Neural cell (in vitro differentiated cells): ENCODE measurements at regions not wholly inside any gene's neighbourhood (a gene's known extent, or its start where the extent isn't known, plus 50 kb on each side); places are given as distances from the start of the nearest gene placed in this dataset.

Experiments used
- H2AFZ ChIP-seq: fragments of 200-600, 300-800 bp; sonication (generic), shearing (Covaris generic); 2 replicates; pipeline ENCODE4 v1.6.0; 2014; ENCODE audit warnings: low read depth, mild to moderate bottlenecking, antibody characterized with exemption, low read length, moderate library complexity
- H3F3A ChIP-seq: fragments of 200-600 bp; shearing (Covaris generic); 2 replicates; pipeline ENCODE4 v1.6.1; 2016; ENCODE audit warnings: mild to moderate bottlenecking, moderate library complexity, mixed read lengths, antibody characterized with exemption, low read length; ENCODE audit not compliant: insufficient read depth, poor library complexity, severe bottlenecking
- H3K27ac ChIP-seq: fragments of 200-600, 300-800 bp; sonication (generic), shearing (Covaris generic); 2 replicates; pipeline ENCODE4 v1.5.1; 2014; ENCODE audit warnings: mild to moderate bottlenecking, low read length, moderate library complexity
- H3K27me3 ChIP-seq: fragments of 300-800, 200-600 bp; sonication (generic), shearing (Covaris generic); 2 replicates; pipeline ENCODE4 v1.6.0; 2014; ENCODE audit warnings: mild to moderate bottlenecking, low read depth, low read length, moderate library complexity; ENCODE audit not compliant: insufficient read depth
- H3K36me3 ChIP-seq: fragments of 300-800, 200-600 bp; sonication (generic), shearing (Covaris generic); 2 replicates; pipeline ENCODE4 v1.5.1; 2014; ENCODE audit warnings: mild to moderate bottlenecking, antibody characterized with exemption, low read length, moderate library complexity; ENCODE audit not compliant: insufficient read depth
- H3K4me2 ChIP-seq: fragments of 300-800, 200-600 bp; sonication (generic), shearing (Covaris generic); 2 replicates; pipeline ENCODE4 v1.6.0; 2014; ENCODE audit warnings: mild to moderate bottlenecking, low read length
- H3K4me3 ChIP-seq: fragments of 300-800, 200-600 bp; sonication (generic), shearing (Covaris generic); 2 replicates; pipeline ENCODE4 v1.5.1; 2014; ENCODE audit warnings: mild to moderate bottlenecking, low read length, moderate library complexity
- H3K79me2 ChIP-seq: fragments of 200-600 bp; shearing (Covaris generic); replicated peaks from 2 replicates; pipeline ENCODE4 v1.6.0; 2014; ENCODE audit warnings: mild to moderate bottlenecking, low read length, moderate library complexity; ENCODE audit not compliant: insufficient read depth
- H3K9ac ChIP-seq: fragments of 300-800, 200-600 bp; sonication (generic), shearing (Covaris generic); 2 replicates; pipeline ENCODE4 v1.6.1; 2016; ENCODE audit warnings: mild to moderate bottlenecking, low read length, mixed read lengths
- H3K9me2 ChIP-seq: fragments of 200-600 bp; shearing (Covaris generic); 2 replicates; pipeline ENCODE4 v1.6.1; 2016; ENCODE audit warnings: mild to moderate bottlenecking, low read length, mixed read lengths; ENCODE audit not compliant: insufficient read depth
- H3K9me3 ChIP-seq: fragments of 200-600, 300-800 bp; sonication (generic), shearing (Covaris generic); 2 replicates; pipeline ENCODE4 v1.6.1; 2016; ENCODE audit warnings: mild to moderate bottlenecking, mixed run types, low read length, moderate library complexity, mixed read lengths
- H4K20me1 ChIP-seq: fragments of 200-600 bp; shearing (Covaris generic); 2 replicates; pipeline ENCODE4 v1.6.1; 2016; ENCODE audit warnings: mild to moderate bottlenecking, mixed run types; ENCODE audit not compliant: insufficient read depth
- CTCF ChIP-seq: fragments of 450-650 bp; IDR thresholded peaks from 2 replicates; pipeline ENCODE4 v1.5.1; 2014; ENCODE audit warnings: antibody characterized with exemption, mild to moderate bottlenecking, moderate library complexity; ENCODE audit not compliant: poor library complexity, severe bottlenecking
- EP300 ChIP-seq: fragments of 450-650 bp; conservative IDR thresholded peaks from 2 replicates; pipeline ENCODE4 v1.6.1; 2014; ENCODE audit warnings: antibody characterized with exemption, mild to moderate bottlenecking, moderate library complexity; ENCODE audit not compliant: poor library complexity, severe bottlenecking
- MXI1 ChIP-seq: fragments of 450-650 bp; conservative IDR thresholded peaks from 2 replicates; pipeline ENCODE4 v1.6.1; 2014; ENCODE audit warnings: antibody characterized with exemption, mild to moderate bottlenecking; ENCODE audit not compliant: poor library complexity, severe bottlenecking
- POLR2AphosphoS5 ChIP-seq: IDR thresholded peaks from 2 replicates; pipeline ENCODE4 v1.6.1; 2012
- RAD21 ChIP-seq: fragments of 450-650 bp; conservative IDR thresholded peaks from 2 replicates; pipeline ENCODE4 v1.6.1; 2014; ENCODE audit warnings: antibody characterized with exemption, mild to moderate bottlenecking, moderate library complexity
- REST ChIP-seq: IDR thresholded peaks from 2 replicates; pipeline ENCODE4 v1.6.1; 2012; ENCODE audit warnings: borderline replicate concordance
- SMC3 ChIP-seq: fragments of 450-650 bp; conservative IDR thresholded peaks from 2 replicates; pipeline ENCODE4 v1.6.1; 2014; ENCODE audit warnings: antibody characterized with exemption, mild to moderate bottlenecking, moderate library complexity; ENCODE audit not compliant: poor library complexity
- TAF1 ChIP-seq: IDR thresholded peaks from 2 replicates; pipeline ENCODE4 v1.6.1; 2012; ENCODE audit warnings: low read depth

- TF ChIP-seq MXI1 (no peak), RAD21 (no peak), SMC3 (no peak), POLR2AphosphoS5 (no peak), REST (no peak), EP300 (no peak), TAF1 (no peak), CTCF (no peak)
- Histone ChIP-seq H3K4me2 (no peak overlapping the region), H3K27me3 (no peaks in the 10 kb centered on the region)
Observed at GRCh38 chr3:107220538-107220937, 156.7 kb upstream of the CCDC54 start.

GRCh38 chr3:107221856-107222255 is 155.4 kb upstream of the CCDC54 start:
- Histone ChIP-seq H3K79me2 (no peaks in the 10 kb centered on the region), H4K20me1 (no peaks in the 10 kb centered on the region), H3K27me3 (no peaks in the 10 kb centered on the region), H2AFZ (no peak overlapping the region), H3K9me3 (no peaks in the 10 kb centered on the region), H3K36me3 (no peaks in the 10 kb centered on the region), H3K27ac (no peak overlapping the region), H3F3A (no peaks in the 10 kb centered on the region), H3K9me2 (no peaks in the 10 kb centered on the region), H3K4me3 (no peak overlapping the region), H3K9ac (no peak overlapping the region), H3K4me2 (no peak overlapping the region)
- TF ChIP-seq SMC3, result no peak
- no peak for TF ChIP-seq CTCF

More at GRCh38 chr3:107220538-107220937, 156.7 kb upstream of the CCDC54 start:
- Histone ChIP-seq H3K9me2 (no peaks in the 10 kb centered on the region), H3K9ac (no peak overlapping the region), H3K4me3 (no peak overlapping the region), H3K79me2 (no peaks in the 10 kb centered on the region), H3F3A (no peaks in the 10 kb centered on the region), H3K9me3 (no peaks in the 10 kb centered on the region), H4K20me1 (no peaks in the 10 kb centered on the region), H3K27ac (no peak overlapping the region), H2AFZ (no peak overlapping the region), H3K36me3 (no peaks in the 10 kb centered on the region)
